WERI-Rb-1 (cell line): ENCODE measurements at regions not wholly inside any gene's neighbourhood (a gene's known extent, or its start where the extent isn't known, plus 50 kb on each side); places are given as distances from the start of the nearest gene placed in this dataset.

ENCODE experiments used
- DNase-seq: peaks from one replicate; pipeline ENCODE4 v3.0.0-alpha.2; 2020
- H3K27ac ChIP-seq: fragments of 250-450 bp; sonication (Bioruptor Pico); 2 replicates; pipeline ENCODE4 v1.5.1; 2020; ENCODE audit warnings: mild to moderate bottlenecking, moderate library complexity
- H3K27me3 ChIP-seq: fragments of 250-450 bp; sonication (Bioruptor Pico); 2 replicates; pipeline ENCODE4 v1.5.1; 2021; ENCODE audit warnings: mild to moderate bottlenecking, low read depth, moderate library complexity; ENCODE audit not compliant: insufficient read depth, severe bottlenecking
- H3K36me3 ChIP-seq: fragments of 250-450 bp; sonication (Bioruptor Pico); 2 replicates; pipeline ENCODE4 v1.5.1; 2020; ENCODE audit warnings: mild to moderate bottlenecking, moderate library complexity
- H3K4me3 ChIP-seq: 2 replicates; pipeline ENCODE4 v1.5.1; 2011; ENCODE audit warnings: low read depth, mild to moderate bottlenecking, control low read depth, low read length
- H3K9me3 ChIP-seq: fragments of 250-450 bp; sonication (Bioruptor Pico); 2 replicates; pipeline ENCODE4 v1.5.1; 2021; ENCODE audit warnings: mild to moderate bottlenecking, moderate library complexity; ENCODE audit not compliant: severe bottlenecking
- TF ChIP-seq, protein P1 (sequence below): IDR thresholded peaks from 2 replicates; pipeline ENCODE4 v1.5.1; 2011; ENCODE audit warnings: low read depth, mild to moderate bottlenecking, control low read depth, inconsistent platforms, low read length

DNA sequence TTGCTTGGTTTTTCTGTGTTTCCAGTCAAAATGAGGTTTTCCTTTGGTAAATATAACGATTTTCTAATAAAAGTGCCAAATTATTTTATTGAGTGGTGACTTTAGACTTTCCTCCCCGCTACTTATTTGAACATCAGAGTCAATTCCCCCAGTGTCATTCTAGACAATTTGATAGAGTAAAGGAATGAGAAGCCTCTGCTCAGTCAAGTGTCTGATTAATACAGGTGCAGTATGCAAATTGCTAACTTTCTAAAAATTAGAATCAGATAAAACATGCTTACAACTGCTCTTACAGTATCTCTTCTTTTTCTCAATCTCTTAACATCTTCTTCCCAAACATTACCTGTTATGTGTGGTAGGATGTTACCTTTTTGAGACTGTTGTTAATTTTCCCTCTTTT lies 148.7 kb downstream of the CD83 start:
- TF ChIP-seq, protein P1, sequence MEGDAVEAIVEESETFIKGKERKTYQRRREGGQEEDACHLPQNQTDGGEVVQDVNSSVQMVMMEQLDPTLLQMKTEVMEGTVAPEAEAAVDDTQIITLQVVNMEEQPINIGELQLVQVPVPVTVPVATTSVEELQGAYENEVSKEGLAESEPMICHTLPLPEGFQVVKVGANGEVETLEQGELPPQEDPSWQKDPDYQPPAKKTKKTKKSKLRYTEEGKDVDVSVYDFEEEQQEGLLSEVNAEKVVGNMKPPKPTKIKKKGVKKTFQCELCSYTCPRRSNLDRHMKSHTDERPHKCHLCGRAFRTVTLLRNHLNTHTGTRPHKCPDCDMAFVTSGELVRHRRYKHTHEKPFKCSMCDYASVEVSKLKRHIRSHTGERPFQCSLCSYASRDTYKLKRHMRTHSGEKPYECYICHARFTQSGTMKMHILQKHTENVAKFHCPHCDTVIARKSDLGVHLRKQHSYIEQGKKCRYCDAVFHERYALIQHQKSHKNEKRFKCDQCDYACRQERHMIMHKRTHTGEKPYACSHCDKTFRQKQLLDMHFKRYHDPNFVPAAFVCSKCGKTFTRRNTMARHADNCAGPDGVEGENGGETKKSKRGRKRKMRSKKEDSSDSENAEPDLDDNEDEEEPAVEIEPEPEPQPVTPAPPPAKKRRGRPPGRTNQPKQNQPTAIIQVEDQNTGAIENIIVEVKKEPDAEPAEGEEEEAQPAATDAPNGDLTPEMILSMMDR: no peak
- DNase-seq: no peak
- Histone ChIP-seq H3K36me3 (no peaks in the 10 kb centered on the region), H3K27me3 (no peaks in the 10 kb centered on the region), H3K9me3 (peaks cover 26% of the 10 kb centered on the region), H3K27ac (no peak overlapping the region), H3K4me3 (no peak overlapping the region)

DNA sequence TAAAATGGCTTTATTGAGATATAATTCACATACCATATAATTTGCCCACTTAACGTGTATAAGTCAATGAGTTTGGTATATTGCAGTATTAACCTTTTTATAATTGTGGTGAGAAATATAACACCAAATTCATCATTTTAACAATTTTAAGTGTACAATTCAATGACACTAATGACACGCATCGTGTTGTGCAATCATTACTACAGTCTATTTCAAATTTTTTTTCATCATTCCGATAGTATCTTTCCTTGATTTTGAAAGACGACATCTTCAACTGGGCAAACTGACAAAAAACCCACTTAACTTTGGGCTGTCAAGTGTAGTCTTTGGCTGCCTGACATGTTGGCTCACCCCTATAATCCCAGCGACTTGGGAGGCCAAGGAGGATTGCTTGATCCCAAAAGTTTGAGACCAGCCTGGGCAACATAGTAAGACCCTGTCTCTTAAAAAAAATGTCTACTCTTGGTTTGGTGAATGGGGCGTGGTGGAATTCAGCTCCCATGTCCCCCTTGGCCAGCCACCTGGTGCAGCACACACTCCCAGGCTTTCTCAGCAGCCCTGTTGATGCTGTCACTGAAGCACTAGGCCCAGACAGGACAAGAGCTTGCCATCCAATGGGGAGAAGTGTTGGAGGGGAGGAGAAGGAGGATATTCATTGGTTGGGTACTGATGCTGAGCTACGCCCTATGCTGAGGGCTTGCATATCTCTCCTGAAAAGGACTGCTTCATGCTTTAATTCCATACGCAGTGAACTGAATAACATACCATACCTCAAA lies 150.5 kb downstream of the CD83 start:
- TF ChIP-seq, protein P1: no peak
- Histone ChIP-seq H3K4me3 (no peak overlapping the region), H3K27ac (no peak overlapping the region), H3K36me3 (no peaks in the 10 kb centered on the region), H3K9me3 (peaks cover 30% of the 10 kb centered on the region), H3K27me3 (no peaks in the 10 kb centered on the region)
- no peak for DNase-seq

DNA sequence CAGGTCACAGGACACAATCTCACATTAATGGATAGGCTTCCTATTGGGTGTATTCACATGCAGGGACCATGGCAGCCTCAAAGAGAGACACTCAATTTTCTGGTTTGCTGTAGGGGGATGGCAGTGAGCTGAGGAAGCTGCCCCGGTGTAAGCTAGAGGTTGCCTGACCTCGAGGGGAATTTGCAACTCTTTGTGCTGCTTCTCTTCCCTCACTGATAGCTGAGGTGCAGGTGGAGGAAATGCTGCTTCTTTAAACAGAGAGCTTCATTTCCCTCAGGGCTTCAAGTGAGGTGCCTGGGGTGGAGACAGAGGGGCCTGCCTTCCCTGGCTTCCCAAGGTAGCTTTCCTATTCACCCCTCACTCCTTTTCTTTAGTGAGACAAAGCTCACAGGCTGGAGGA lies 151.9 kb downstream of the CD83 start:
- TF ChIP-seq, protein P1: no peak

DNA sequence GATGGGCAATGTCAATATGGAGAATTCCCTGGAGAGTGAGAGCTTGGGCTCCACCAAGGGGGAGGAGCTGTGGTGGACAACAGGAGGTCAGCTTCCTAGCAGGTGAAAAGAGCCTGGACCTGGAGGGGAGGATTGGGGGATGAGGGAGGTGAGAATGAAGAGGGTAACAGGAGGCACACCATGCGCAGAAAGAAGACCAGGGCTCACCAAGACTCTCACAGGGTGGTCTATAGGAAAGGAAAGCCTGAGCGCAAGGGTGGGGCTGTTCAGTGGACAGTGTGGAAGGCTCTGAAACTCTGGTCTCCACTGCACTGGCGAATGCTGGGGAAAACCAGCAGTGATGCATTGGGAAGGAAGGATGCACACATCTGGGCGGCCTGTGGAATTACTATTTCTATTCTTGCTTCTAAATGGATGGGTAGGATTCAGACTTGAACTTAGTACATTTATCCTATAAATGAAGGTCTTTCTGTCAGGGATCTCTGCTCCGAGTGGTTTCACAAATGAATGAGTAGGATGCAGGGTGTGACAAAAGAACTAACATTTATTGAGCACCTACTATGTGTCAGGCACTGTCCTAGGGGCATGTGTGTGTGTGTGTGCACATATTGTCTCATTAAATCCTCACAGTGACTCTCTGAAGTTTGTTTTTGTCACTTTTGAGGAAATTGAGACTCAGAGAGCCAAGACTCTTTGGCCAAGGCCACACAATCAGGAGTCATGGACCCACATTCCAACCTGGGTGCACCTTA lies 152.7 kb downstream of the CD83 start:
- H3K27ac ChIP-seq: no peak overlapping the region
- peaks cover 17% of the 10 kb centered on the region for H3K9me3 ChIP-seq
- TF ChIP-seq, protein P1: no peak
- DNase-seq: no peak
- H3K36me3 ChIP-seq: no peaks in the 10 kb centered on the region
- H3K27me3 ChIP-seq: no peaks in the 10 kb centered on the region
- no peak overlapping the region for H3K4me3 ChIP-seq

More for the DNA sequence above, 151.9 kb downstream of the CD83 start:
- no peak for DNase-seq
- H3K4me3 ChIP-seq: no peak overlapping the region
- peaks cover 20% of the 10 kb centered on the region for H3K9me3 ChIP-seq
- no peaks in the 10 kb centered on the region for H3K27me3 ChIP-seq
- H3K27ac ChIP-seq: no peak overlapping the region
- H3K36me3 ChIP-seq: no peaks in the 10 kb centered on the region

DNA sequence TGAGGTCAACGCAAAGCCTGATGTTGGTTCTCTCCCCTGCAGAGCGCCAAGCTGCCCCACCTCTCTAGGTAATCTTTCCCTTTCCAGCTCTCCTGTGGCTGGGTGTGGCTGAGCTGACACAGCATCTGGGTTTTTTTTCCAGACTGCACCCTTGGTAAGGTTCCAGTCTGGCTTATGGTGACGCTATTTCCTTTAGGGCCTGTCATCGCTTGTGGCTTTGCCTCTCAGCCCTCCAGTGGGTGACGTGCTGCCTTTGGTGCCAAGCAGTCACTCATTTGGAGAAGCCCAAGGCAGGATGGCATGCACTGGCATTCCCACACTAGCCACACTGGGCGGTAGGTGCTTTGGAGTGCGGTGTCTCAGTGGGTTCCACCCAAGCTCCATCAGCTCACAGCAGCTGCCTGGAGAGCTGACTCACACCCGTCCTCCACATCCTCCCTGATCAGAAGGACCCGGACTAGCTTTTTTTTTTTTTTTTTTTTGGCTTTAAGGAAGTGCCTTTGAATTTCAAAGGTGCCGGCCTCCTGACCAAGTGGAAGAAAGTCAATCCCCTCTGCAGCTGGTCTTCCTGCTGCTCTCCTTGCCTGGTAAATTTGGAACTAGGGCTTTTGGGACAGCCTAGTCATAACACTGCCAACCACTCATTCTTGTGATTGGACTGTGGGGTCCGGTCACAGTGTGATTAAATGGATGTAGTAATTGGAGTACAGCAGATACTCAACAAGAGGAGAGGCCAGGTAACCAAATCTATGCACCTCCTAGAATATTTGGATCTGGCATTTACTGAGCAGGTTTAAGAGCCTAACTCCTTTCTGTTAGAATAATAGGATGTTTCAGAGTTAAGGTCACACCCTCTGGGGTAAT lies 153.6 kb downstream of the CD83 start:
- H3K4me3 ChIP-seq: no peak overlapping the region
- no peaks in the 10 kb centered on the region for H3K36me3 ChIP-seq
- H3K27ac ChIP-seq: no peak overlapping the region
- no peaks in the 10 kb centered on the region for H3K27me3 ChIP-seq
- TF ChIP-seq, protein P1: no peak
- DNase-seq: no peak
- peaks cover 16% of the 10 kb centered on the region for H3K9me3 ChIP-seq
